ELF-1 (cell line): ENCODE measurements at regions not wholly inside any gene's neighbourhood (a gene's known extent, or its start where the extent isn't known, plus 50 kb on each side); places are given as distances from the start of the nearest gene placed in this dataset.
"Not testable (repeated sequence)": the region's sequence is repeated elsewhere in the genome, so short reads cannot be mapped to it uniquely, and the experiment has no call there.

Experiments used
- DNase-seq: peaks from one replicate; pipeline ENCODE4 v3.0.0-alpha.2; 2016; ENCODE audit warnings: low read depth, low spot score

DNA sequence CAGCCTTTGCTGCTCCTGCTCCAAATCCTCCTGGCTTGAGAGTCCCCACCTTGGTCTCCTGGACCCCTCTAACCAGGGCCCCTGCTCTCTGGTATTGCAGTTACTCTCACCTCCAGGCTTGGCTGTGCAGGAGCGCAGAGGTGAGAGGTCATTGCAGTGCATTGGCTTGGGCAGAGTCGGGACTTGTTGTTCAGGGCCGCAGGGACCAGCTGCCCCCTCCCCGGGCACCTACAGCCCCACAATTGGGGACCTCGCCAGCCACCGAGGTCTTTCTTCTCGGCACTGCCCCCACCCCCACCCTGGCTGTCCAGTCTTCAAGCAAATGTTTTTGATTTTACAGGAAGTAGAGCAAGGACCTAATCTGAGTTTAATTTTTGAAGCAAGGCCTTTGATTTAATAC, 65.5 kb upstream of the FGF3 start:
- DNase-seq = no peak

GRCh38 chr11:69887330-69887729, 68.1 kb upstream of the FGF3 start:
- no peak for DNase-seq

GRCh38 chr11:69887841-69888427, 68.7 kb upstream of the FGF3 start:
- no peak for DNase-seq

- DNase-seq = peak; percentile 94
Measured at GRCh38 chr11:69888483-69889181, 69.4 kb upstream of the FGF3 start.

- no peak for DNase-seq
Measured at GRCh38 chr11:69889400-69890318, 70.4 kb upstream of the FGF3 start.

GRCh38 chr11:69890476-69890875, 71.3 kb upstream of the FGF3 start:
- no peak for DNase-seq

GRCh38 chr11:69891421-69892236, 72.4 kb upstream of the FGF3 start:
- no peak for DNase-seq

GRCh38 chr11:69892237-69892985, 73.2 kb upstream of the FGF3 start:
- peak; percentile 84 for DNase-seq

GRCh38 chr11:69892986-69893555, 73.9 kb upstream of the FGF3 start:
- DNase-seq = no peak

GRCh38 chr11:69893631-69894030, 74.4 kb upstream of the FGF3 start:
- DNase-seq = no peak

- no peak for DNase-seq
Measured at GRCh38 chr11:69894181-69894611, 75.0 kb upstream of the FGF3 start.

- DNase-seq = peak; percentile 75
Measured at GRCh38 chr11:69894648-69895047, 75.4 kb upstream of the FGF3 start.

DNA sequence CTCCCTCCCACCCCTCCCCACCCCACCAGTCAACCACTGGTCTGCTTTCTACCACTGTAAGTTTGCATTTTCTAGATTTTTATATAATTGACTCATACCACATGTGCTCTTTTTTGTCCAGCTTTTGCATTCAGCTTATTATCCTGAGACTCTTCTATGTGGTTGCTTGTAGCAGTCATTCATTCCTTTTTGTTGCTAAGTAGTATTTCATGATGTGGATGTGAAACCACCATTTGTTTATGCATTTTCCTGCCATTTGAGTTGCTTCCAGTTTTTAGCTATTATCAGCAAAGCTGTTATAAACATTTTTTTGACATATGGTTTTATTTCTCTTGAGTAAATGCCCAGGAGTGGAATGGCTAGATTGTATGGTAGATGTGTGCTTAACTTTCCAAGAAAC, 77.0 kb upstream of the FGF3 start:
- no peak for DNase-seq

DNA sequence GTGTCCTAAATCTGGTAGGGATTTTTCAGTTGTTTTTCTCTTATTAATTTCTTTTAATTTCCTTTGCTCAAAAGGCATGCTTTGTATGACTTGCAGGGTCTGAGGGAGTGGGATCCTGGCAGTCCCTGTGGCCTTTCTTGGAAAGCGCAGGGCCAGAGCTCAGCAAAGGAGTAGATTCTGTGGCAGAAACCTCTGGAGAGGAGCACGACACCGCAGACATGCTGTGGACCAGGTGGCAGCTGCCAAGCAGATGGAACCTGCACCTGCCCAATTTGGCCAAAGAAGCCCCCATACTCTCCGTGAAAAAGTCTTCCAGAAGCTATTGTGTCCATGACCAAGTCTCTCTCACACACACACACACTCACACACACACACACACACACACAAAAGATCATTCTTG, 78.9 kb upstream of the FGF3 start:
- no peak for DNase-seq

DNA sequence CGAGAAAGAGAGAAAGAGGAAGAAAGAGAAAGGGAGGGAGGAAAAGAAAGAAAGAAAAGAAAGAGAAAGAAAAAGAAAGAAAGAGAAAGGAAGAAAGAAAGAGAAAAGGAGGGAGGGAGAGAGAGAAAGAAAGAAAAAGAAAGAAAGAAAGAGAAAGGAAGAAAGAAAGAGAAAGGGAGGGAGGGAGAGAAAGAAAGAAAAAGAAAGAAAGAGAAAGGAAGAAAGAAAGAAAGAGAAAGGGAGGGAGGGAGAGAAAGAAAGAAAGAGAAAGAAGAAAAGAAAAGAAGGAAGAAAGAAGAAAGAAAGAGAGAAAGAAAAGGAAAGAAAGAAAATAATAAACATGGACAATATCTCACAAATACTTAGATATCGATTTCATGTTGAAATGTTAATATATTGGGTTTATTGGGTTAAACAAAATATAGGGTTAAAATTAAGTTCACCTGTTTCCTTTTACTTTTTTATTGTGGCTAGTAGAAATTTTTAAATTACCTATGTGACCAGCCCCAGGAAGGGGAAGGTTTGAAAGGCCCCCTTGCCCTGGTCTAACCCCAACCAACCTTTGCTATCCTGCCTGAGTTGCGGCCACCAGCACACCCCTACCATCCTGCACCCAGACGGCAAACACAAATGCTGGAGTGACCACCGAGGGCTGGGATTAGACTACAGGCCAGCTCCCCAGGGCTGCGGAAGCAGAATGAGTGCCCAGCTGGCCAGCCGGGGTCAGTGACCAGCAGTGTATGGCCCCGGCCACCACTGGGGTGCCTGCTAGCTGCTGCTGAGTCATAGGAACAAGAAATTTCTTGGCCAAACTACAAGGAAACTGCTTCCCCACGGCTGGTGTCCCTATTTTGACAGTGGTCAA, 81.0 kb upstream of the FGF3 start:
- no peak for DNase-seq

DNA sequence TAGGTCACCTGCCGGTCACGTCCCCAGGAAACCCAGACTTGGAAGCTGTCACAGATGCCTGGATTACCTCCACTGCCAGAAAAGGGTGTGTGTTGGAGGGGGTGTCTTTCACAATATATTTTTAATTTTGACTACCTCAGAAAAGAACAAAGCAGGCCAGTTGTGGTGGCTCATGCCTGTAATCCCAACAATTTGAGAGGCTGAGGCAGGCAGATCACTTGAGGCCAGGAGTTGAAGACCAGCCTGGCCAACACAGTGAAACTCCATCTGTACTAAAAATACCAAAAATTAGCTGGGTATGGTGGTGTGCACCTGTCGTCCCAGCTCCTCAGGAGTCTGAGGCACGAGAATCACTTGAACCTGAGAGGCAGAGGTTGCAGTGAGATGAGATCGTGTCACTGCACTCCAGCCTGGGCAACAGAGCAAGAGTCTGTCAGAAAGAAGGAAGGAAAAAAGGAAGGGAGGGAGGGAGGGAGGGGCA, 81.6 kb upstream of the FGF3 start:
- DNase-seq = not testable (repeated sequence)

GRCh38 chr11:69902337-69902736, 83.1 kb upstream of the FGF3 start:
- DNase-seq = no peak

DNA sequence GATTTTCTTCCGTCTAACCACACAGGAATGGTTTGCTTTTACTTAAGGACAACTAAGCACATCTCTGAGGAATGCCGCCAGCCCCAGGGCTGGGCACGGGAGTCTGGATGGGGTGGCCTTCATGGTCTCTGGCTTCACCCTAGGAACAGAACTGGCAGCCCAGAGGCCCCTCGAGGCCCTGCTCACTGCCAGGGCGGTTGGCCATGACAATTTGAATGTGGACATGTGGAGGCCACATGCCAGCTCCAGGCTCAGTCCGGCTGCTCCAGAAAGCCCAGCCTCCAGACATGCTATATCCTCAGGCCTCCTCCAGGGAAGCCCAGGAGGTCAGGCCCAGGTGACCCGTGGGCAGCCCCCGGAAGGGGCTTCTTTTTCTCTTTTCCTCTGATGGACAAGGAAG, 84.0 kb upstream of the FGF3 start:
- no peak for DNase-seq

- DNase-seq = no peak
Measured at GRCh38 chr11:69904161-69904973, 85.2 kb upstream of the FGF3 start.
